GM12872 (cell line): ENCODE measurements at regions not wholly inside any gene's neighbourhood (a gene's known extent, or its start where the extent isn't known, plus 50 kb on each side); places are given as distances from the start of the nearest gene placed in this dataset.

Source experiments
- TF ChIP-seq, protein P1 (sequence below): IDR thresholded peaks from 3 replicates; pipeline ENCODE4 v1.5.1; 2011; ENCODE audit warnings: low read depth, mild to moderate bottlenecking, low read length, moderate library complexity; ENCODE audit not compliant: insufficient read depth

GRCh38 chr3:191997579-191998268 lies 536.8 kb downstream of the PYDC2 start:
- TF ChIP-seq, protein P1, sequence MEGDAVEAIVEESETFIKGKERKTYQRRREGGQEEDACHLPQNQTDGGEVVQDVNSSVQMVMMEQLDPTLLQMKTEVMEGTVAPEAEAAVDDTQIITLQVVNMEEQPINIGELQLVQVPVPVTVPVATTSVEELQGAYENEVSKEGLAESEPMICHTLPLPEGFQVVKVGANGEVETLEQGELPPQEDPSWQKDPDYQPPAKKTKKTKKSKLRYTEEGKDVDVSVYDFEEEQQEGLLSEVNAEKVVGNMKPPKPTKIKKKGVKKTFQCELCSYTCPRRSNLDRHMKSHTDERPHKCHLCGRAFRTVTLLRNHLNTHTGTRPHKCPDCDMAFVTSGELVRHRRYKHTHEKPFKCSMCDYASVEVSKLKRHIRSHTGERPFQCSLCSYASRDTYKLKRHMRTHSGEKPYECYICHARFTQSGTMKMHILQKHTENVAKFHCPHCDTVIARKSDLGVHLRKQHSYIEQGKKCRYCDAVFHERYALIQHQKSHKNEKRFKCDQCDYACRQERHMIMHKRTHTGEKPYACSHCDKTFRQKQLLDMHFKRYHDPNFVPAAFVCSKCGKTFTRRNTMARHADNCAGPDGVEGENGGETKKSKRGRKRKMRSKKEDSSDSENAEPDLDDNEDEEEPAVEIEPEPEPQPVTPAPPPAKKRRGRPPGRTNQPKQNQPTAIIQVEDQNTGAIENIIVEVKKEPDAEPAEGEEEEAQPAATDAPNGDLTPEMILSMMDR: no peak

DNA sequence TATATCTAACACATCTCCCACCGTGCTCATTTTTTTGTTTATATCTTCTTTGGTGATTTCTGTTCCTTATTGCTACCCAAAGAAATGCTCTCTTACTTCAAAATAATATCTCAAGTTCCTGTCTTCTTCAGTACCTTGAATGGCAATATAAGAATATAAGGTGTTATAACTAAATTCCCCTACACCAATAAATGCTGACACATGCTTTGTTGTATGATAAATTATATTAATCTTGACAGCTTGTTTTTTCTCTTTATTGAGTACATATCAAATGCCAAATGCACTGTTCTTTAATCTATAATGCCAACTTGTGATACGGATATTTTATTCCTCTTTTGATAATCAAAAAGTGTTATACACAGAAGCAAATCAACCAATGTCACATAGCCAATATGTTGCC lies 540.3 kb downstream of the PYDC2 start:
- TF ChIP-seq, protein P1: no peak

- TF ChIP-seq, protein P1: no peak
Observed at GRCh38 chr3:192005989-192006388, 545.0 kb downstream of the PYDC2 start.

- TF ChIP-seq, protein P1: no peak
Observed at GRCh38 chr3:192009903-192010302, 548.9 kb downstream of the PYDC2 start.

GRCh38 chr3:192010490-192010889 lies 549.5 kb downstream of the PYDC2 start:
- TF ChIP-seq, protein P1: no peak

GRCh38 chr3:192011137-192011536 lies 550.2 kb downstream of the PYDC2 start:
- TF ChIP-seq, protein P1: no peak

DNA sequence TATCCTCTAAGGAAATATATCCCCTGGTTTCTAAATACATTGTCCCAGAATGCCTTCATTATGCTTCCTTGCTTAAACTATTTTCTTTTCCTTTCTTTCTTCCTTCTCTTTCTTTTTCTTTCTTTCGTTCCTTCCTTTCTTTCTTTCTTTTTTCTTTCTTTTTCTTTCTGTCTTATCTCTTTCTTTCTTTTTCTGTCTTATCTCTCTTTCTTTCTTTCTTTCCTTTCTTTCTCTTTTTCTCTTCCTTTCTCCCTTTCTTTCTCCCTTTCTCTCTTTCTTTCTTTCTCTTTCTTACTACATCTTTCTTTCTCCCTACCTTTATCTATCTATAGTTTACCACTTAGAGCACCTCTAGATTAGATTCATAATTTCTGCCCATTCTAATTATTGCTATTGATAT lies 552.1 kb downstream of the PYDC2 start:
- TF ChIP-seq, protein P1: no peak

DNA sequence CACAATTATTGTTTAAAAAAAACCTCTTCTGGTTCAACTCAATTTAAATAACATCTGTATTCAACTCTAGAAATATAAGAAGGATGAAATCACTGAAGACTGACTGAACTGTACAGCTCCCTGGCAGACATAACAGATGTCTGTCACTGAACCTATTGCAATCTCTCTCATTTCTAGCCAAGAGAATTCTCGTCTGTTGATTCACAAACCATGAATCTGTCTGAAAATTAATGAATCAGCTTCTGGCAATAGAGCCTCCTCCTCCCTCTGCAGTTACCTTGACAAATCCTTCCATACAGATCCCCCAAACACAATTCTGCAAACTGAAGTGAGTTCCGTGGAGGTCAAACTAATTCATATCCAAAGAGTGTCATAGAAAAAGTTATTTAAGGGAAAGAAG lies 561.4 kb downstream of the PYDC2 start:
- TF ChIP-seq, protein P1: no peak
